Nephron (organoid): ENCODE measurements at regions not wholly inside any gene's neighbourhood (a gene's known extent, or its start where the extent isn't known, plus 50 kb on each side); places are given as distances from the start of the nearest gene placed in this dataset.

Experiments
- H3K27ac Mint-ChIP-seq, 3 experiments: 2 replicates each; pipeline ENCODE4 v1.8.0; 2020; ENCODE audit warnings: mixed read lengths in 3 of 3, mild to moderate bottlenecking in 2 of 3, moderate library complexity in 1 of 3
- H3K27me3 Mint-ChIP-seq: 2 replicates; pipeline ENCODE4 v1.8.0; 2021; ENCODE audit warnings: low read depth, mild to moderate bottlenecking, moderate library complexity, mixed read lengths
- H3K36me3 Mint-ChIP-seq: 2 replicates; pipeline ENCODE4 v1.8.0; 2020; ENCODE audit warnings: low read depth, mixed read lengths
- H3K4me1 Mint-ChIP-seq: 2 replicates; pipeline ENCODE4 v1.8.0; 2020; ENCODE audit warnings: mixed read lengths
- H3K4me3 Mint-ChIP-seq, 3 experiments: 2 replicates each; pipeline ENCODE4 v1.8.0; 2020; ENCODE audit warnings: mild to moderate bottlenecking in 3 of 3, mixed read lengths in 3 of 3, moderate library complexity in 2 of 3
- H3K9me3 Mint-ChIP-seq: 2 replicates; pipeline ENCODE4 v1.8.0; 2020; ENCODE audit warnings: mixed read lengths
- CTCF ChIP-seq, 3 experiments: fragments of 200-600 bp; sonication (generic); IDR thresholded peaks; one replicate each; pipeline ENCODE4 v1.5.0; 2021; ENCODE audit warnings: antibody characterized with exemption in 3 of 3; ENCODE audit not compliant: unreplicated experiment in 3 of 3

DNA sequence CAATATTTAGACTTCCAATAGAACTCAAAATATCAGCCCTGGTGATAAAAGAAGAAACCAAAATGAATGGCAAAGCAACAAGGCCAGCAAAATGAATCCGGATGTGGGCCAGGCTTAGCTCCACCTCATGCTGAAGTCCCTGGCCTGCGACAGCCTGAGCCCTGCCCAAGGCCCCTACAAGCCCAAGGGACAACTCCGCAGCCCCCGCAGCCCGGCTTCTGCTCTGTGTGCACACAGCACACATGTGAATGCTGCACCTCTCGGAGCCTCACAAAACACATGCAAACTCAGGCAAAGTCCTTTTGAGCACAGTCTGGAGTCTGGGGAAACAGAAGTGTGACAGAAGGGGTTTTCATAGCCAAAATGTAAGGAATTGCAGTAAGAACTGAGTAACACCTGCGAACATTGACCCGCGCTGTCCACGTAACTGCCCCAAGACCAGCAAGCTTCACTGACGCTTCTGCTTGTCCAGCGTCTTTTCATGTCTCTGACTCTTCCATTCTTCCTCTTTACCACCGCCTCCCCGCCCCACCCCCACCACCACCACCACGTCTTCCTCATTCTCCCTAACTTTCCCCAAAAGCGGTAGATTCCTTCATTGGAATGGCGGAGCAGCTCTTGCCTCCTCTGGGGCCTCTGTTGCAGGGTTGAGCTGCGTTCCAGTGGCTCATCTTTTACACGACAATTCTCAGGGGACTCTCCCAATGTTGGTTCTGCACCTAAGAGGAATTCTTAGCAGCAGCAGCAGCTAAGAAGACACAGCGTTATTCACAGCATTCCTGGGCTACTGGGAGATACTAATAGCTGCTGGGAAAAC, 136.4 kb upstream of the COPS8 start:
- Mint-ChIP-seq H3K36me3 (peaks cover 8% of the 10 kb centered on the region), H3K27me3 (peaks cover 10% of the 10 kb centered on the region), H3K9me3 (peaks cover 16% of the 10 kb centered on the region), H3K4me3 (no peak overlapping the region), H3K27ac (no peak overlapping the region), H3K4me1 (no peaks in the 10 kb centered on the region)
- no peak for TF ChIP-seq CTCF (IDR thresholded peaks at IDR 0.05; ENCODE audit: unreplicated experiment in 3 of 3)

GRCh38 chr2:236951830-236952475, 133.7 kb upstream of the COPS8 start:
- peaks cover 12% of the 10 kb centered on the region for H3K36me3 Mint-ChIP-seq
- peaks cover 21% of the 10 kb centered on the region for H3K4me1 Mint-ChIP-seq
- no peak overlapping the region for H3K4me3 Mint-ChIP-seq
- peaks cover 14% of the 10 kb centered on the region for H3K27me3 Mint-ChIP-seq
- no peak overlapping the region for H3K27ac Mint-ChIP-seq
- H3K9me3 Mint-ChIP-seq, result peaks cover 20% of the 10 kb centered on the region
- TF ChIP-seq CTCF (IDR thresholded peaks at IDR 0.05; ENCODE audit: unreplicated experiment in 3 of 3), result no peak

- Mint-ChIP-seq H3K9me3 (peaks cover 20% of the 10 kb centered on the region), H3K27me3 (peaks cover 13% of the 10 kb centered on the region), H3K4me1 (peaks cover 32% of the 10 kb centered on the region), H3K4me3 (no peak overlapping the region), H3K36me3 (peaks cover 14% of the 10 kb centered on the region), H3K27ac (no peak overlapping the region)
- TF ChIP-seq CTCF (IDR thresholded peaks at IDR 0.05; ENCODE audit: unreplicated experiment in 3 of 3), result no peak
These were observed 131.0 kb upstream of the COPS8 start for GRCh38 chr2:236954641-236955040.

DNA sequence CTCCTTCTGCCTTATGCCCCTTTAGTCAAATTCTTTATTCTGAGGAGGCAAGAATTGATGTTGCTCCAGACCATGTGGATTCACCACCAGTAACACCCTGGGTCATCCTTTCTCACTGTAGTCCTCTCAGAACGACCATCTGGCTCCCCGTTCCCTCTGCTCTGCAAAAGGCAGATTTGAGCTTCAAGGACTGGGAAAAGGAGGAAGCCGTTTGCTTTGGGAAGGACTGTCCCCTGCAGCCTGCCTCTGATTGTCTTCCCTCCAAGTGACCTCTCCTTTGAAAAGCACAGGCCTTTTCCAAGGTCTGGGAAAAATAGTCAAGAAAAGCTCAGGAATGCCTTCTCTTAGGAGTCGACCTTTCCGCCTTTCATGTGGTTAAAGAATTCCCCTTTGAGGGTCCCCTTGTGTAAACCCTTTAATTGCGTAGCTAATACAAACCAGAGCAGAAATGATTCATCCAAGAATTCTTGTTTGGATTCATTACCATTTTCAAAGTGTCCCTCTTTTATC, 130.1 kb upstream of the COPS8 start:
- H3K36me3 Mint-ChIP-seq, result peaks cover 20% of the 10 kb centered on the region
- no peak for TF ChIP-seq CTCF (IDR thresholded peaks at IDR 0.05; ENCODE audit: unreplicated experiment in 3 of 3)
- H3K4me3 Mint-ChIP-seq, result no peak overlapping the region
- peaks cover 24% of the 10 kb centered on the region for H3K9me3 Mint-ChIP-seq
- peaks cover 11% of the 10 kb centered on the region for H3K27me3 Mint-ChIP-seq
- H3K4me1 Mint-ChIP-seq, result peaks cover 37% of the 10 kb centered on the region
- peak overlapping the region in 1 of 3 experiments; percentile 8 for H3K27ac Mint-ChIP-seq

- Mint-ChIP-seq H3K4me1 (peaks cover 37% of the 10 kb centered on the region), H3K9me3 (peaks cover 24% of the 10 kb centered on the region)
These were observed 129.6 kb upstream of the COPS8 start for GRCh38 chr2:236956031-236956618.

More at GRCh38 chr2:236956031-236956618, 129.6 kb upstream of the COPS8 start:
- TF ChIP-seq CTCF (IDR thresholded peaks at IDR 0.05; ENCODE audit: unreplicated experiment in 3 of 3), result no peak
- Mint-ChIP-seq H3K27me3 (peaks cover 11% of the 10 kb centered on the region), H3K27ac (no peak overlapping the region), H3K4me3 (no peak overlapping the region), H3K36me3 (peaks cover 20% of the 10 kb centered on the region)
